ENCODE measurements at regions not wholly inside any gene's neighbourhood (a gene's known extent, or its start where the extent isn't known, plus 50 kb on each side); places are given as distances from the start of the nearest gene placed in this dataset.

GRCh38 chr6:105676857-105677256, 274.0 kb upstream of the PREP start:
- no peak for TF ChIP-seq CTCF (IDR thresholded peaks at IDR 0.05; ENCODE audit: extremely low read depth in 1 of 2, insufficient read depth in 1 of 2, low read depth in 1 of 2, low read length in 2 of 2)
- no peak for TF ChIP-seq FOS (IDR thresholded peaks at IDR 0.05; ENCODE audit: borderline replicate concordance, insufficient read depth, low read length)
- TF ChIP-seq MAX (IDR thresholded peaks at IDR 0.05; ENCODE audit: insufficient read depth, insufficient read length), result no peak
- no peak for TF ChIP-seq POLR2A (IDR thresholded peaks at IDR 0.05; ENCODE audit: low read depth, low read length)
- TF ChIP-seq POLR2AphosphoS5 (IDR thresholded peaks at IDR 0.05; ENCODE audit: insufficient read depth, low read depth, low read length), result no peak
- TF ChIP-seq EZH2 (IDR thresholded peaks at IDR 0.05; ENCODE audit: borderline replicate concordance, low read depth, low read length, severe bottlenecking), result no peak
- TF ChIP-seq JUN (IDR thresholded peaks at IDR 0.05; ENCODE audit: borderline replicate concordance, insufficient read depth, insufficient read length, low read depth), result no peak
- no peak for TF ChIP-seq GATA2 (IDR thresholded peaks at IDR 0.05; ENCODE audit: insufficient read depth, insufficient read length, low read depth, low read length)
- no peak for TF ChIP-seq MYC (IDR thresholded peaks at IDR 0.05; ENCODE audit: low read depth, low read length)
